Islet of Langerhans (tissue), 1 donor: ENCODE measurements at regions not wholly inside any gene's neighbourhood (a gene's known extent, or its start where the extent isn't known, plus 50 kb on each side); places are given as distances from the start of the nearest gene placed in this dataset.

Experiments used
- FAIRE-seq: peaks from one replicate; lab custom pipeline; 2011; peaks lifted over from hg19 to GRCh38; lab: Jason Lieb, UNC

DNA sequence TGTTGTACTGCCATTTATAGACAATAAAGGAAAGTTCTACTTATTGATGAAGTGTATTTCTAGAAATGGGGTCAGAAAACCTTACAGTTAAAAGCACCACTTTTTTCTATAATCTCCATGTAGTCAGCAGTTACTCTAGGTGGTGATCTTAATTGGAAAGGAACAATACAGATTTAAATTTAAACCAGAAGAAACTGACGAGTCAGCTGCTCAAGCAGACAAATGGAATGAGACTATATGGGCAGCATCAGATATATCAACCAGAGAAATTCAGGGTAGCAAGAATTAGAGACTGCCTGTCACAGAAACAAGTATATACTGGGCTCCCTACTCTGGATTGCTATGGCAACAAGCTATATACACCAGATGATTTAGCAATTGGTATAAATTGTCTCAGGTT lies 99.6 kb upstream of the SCG2 start:
- FAIRE-seq = no peak

GRCh38 chr2:223700221-223700620 lies 98.1 kb upstream of the SCG2 start:
- FAIRE-seq = no peak

GRCh38 chr2:223697892-223698645 lies 95.9 kb upstream of the SCG2 start:
- FAIRE-seq = no peak

DNA sequence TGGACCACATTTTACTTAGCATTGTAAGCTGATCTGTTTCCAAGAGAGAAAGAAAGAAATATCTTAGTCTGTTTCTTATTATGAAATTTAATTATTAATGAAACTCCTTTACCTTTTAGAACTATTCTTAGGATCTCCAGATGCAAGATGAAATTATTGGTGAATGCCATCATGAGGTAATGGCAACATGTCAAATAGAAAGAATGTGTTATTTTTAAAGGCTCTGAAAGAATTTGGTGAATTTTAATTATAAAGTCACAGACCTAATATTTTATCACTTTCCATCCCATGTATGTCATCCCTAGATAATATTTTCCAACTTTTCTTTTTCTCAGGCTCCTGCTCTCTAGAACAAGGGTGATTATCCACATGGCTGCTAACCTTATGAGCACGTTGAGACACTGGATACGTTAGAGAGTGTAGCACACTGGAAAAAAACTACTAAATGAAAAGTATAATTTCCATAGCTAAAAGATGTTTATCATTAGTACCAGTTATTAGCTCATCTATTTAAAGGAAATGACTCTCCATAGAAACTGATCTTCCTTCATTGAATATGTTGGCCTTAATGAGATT lies 95.2 kb upstream of the SCG2 start:
- no peak for FAIRE-seq

- no peak for FAIRE-seq
Observed at GRCh38 chr2:223696719-223697118, 94.6 kb upstream of the SCG2 start.

DNA sequence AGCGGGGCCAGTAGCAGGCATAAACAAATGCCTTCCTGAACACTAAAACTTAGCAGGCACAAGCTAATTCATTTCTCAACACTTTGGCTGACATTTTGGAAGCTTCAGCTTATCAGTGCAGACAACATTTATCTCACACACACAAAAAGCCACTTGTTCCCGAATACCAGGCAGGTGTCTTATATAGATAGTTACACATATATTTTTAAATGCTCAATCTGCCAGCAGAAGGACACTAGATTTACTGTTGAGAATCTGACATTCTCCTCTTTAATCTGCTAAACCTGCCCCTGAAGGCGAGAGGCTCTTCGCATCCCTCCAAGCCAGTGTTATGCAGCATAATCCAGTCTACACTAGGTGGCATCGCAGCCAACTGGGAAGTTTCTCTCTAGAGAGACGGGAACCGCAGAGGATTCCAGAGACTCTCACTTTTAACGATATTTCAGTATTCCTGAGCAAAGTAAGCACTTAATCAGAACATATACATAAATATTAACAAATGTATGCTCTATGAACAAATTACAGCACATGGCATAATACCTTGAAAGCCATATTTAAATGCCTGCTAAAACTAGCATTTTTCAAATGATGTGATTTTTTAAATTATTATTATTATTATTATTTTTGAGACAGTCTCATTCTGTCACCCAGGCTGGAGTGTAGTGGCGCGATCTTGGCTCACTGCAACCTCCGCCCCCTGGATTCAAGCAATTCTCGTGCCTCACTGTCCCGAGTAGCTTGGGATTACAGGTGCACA lies 90.2 kb upstream of the SCG2 start:
- FAIRE-seq = no peak

DNA sequence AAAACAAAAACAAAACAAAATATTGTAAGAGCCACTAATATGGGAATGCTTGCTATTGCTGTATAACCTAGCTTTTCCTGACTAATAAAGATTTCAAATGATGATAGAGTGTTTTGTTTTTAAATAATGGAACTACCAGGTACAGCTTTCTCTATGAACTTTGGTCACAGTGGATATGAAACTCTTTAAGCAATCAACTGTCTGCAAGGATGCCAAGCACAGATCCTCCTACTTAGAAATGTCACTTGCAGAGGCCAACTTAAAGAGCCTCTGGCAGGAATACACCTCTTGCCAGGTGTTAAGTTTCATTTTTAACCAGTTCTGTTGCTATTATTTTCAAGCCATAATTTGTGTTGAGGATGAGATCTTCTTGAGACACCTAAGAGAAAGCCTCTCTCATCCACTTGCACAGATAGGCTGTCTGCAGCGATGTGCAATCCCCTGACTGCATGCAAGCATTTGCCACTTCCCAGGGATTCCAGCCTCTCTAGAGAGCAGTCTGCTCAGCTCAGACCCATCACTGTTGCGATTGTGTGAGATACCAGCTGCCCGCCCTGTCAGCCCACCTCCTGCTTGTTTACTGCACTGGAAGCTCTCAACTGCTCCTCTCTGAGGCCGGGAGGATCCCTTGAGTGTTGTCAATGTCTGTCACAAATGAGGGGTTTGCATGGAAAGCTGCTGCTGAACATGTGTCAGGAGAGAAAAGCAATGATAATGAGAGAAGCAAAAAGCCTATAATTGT lies 86.1 kb upstream of the SCG2 start:
- FAIRE-seq = no peak

DNA sequence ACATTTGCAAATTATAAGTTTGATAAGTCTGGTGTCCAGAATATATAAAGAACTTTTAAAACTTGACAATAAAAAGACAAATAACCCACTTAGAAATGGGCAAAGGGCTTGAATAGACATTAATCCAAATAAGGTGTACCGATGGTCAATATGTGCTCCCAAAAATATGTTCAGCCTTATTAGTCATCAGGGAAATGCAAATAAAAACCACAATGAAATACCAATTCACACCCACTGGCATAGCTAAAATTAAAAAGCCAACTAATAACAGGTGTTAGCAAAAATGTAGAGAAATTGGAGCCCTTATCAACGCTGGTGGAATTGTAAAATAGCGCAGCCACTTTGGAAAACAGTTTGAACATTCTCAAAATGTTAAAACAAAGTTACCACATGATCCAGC lies 79.0 kb upstream of the SCG2 start:
- no peak for FAIRE-seq

- FAIRE-seq = peak; percentile 93
Observed at GRCh38 chr2:223674998-223675609, 72.9 kb upstream of the SCG2 start.

DNA sequence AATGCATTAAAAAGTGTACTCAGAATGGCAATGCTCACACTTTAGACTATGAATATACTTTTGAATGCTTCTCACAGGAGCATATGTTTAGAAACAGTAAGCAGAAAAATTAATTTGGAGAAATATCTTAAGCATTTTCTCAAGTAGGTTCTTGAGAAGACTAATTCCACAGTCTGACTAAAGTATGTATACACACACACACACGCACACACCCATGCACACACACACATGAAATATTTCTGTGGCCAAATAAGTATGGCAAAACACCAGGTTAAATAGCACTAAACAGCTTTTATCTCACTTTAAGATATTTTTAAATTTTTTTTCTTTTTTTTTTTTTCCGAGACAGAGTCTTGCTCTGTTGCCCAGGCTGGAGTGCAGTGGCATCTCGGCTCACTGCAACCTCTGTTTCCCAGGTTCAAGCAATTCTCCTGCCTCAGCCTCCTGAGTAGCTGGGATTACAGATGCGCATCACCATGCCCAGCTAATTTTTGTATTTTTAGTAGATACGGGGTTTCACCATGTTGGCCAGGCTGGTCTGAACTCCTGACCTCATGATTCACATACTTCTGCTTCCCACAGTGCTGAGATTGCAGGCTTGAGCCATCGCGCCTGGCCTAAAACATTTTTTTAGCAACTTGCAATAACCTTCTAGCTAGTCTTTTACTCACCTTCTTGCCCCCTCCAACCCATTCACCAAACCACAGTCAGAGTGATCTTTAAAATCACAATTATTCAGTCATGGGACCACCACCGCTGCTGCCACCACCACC lies 67.5 kb upstream of the SCG2 start:
- FAIRE-seq = no peak

- no peak for FAIRE-seq
Observed at GRCh38 chr2:223668302-223668998, 66.3 kb upstream of the SCG2 start.

GRCh38 chr2:223654384-223654915 lies 52.3 kb upstream of the SCG2 start:
- no peak for FAIRE-seq

GRCh38 chr2:223652902-223653301 lies 50.7 kb upstream of the SCG2 start:
- FAIRE-seq = no peak

- no peak for FAIRE-seq
Observed at GRCh38 chr2:223652122-223652521, 50.0 kb upstream of the SCG2 start.
